ENCODE measurements at regions not wholly inside any gene's neighbourhood (a gene's known extent, or its start where the extent isn't known, plus 50 kb on each side); places are given as distances from the start of the nearest gene placed in this dataset.

- Histone ChIP-seq H3K9ac (ENCODE audit: low read length) (no peak overlapping the region), H3K36me3 (ENCODE audit: control insufficient read depth, insufficient read depth, low read length) (no peaks in the 10 kb centered on the region), H3K4me1 (ENCODE audit: control insufficient read depth, insufficient read depth, low read length) (no peaks in the 10 kb centered on the region), H3K4me3 (ENCODE audit: low read length) (no peak overlapping the region), H3K27me3 (ENCODE audit: control insufficient read depth, insufficient read depth, low read length) (no peaks in the 10 kb centered on the region), H3K9me3 (ENCODE audit: control insufficient read depth, low read length) (no peaks in the 10 kb centered on the region)
These were observed 112.4 kb upstream of the SPACA1 start for GRCh38 chr6:87935196-87935595.

DNA sequence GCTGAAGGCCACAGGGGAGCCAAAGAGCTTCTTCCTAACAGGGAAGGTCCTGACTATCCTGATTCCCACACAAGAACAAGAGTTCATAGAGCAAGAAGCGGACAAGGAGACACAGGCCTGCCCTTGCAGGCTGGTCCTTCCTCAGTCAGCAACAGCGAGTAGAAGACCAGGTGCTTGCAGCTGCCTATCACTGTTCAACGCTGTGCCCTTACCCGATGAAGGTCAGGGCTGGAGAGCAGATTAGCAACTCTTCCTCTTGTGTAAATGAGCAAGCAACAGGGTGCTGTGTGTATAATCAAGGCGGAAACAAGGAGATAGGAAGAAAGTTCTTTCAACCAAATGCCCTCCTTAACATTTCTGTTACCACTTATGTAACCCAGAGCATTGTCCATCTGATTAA is 115.3 kb upstream of the SPACA1 start:
- H3K4me1 ChIP-seq (ENCODE audit: control insufficient read depth, insufficient read depth, low read length): no peaks in the 10 kb centered on the region
- H3K36me3 ChIP-seq (ENCODE audit: control insufficient read depth, insufficient read depth, low read length): no peaks in the 10 kb centered on the region
- H3K27me3 ChIP-seq (ENCODE audit: control insufficient read depth, insufficient read depth, low read length): no peaks in the 10 kb centered on the region
- H3K9ac ChIP-seq (ENCODE audit: low read length): no peak overlapping the region
- no peak overlapping the region for H3K4me3 ChIP-seq (ENCODE audit: low read length)
- H3K9me3 ChIP-seq (ENCODE audit: control insufficient read depth, low read length): no peaks in the 10 kb centered on the region

- H3K9ac ChIP-seq (ENCODE audit: low read length): no peak overlapping the region
These were observed 117.8 kb upstream of the SPACA1 start for GRCh38 chr6:87929843-87930288.

GRCh38 chr6:87926687-87927086 is 121.0 kb upstream of the SPACA1 start:
- no peak overlapping the region for H3K4me3 ChIP-seq (ENCODE audit: low read length)
- no peak overlapping the region for H3K9ac ChIP-seq (ENCODE audit: low read length)
- no peaks in the 10 kb centered on the region for H3K4me1 ChIP-seq (ENCODE audit: control insufficient read depth, insufficient read depth, low read length)
- no peaks in the 10 kb centered on the region for H3K27me3 ChIP-seq (ENCODE audit: control insufficient read depth, insufficient read depth, low read length)
- H3K9me3 ChIP-seq (ENCODE audit: control insufficient read depth, low read length): no peaks in the 10 kb centered on the region
- no peaks in the 10 kb centered on the region for H3K36me3 ChIP-seq (ENCODE audit: control insufficient read depth, insufficient read depth, low read length)

More at GRCh38 chr6:87929843-87930288, 117.8 kb upstream of the SPACA1 start:
- Histone ChIP-seq H3K4me1 (ENCODE audit: control insufficient read depth, insufficient read depth, low read length) (no peaks in the 10 kb centered on the region), H3K36me3 (ENCODE audit: control insufficient read depth, insufficient read depth, low read length) (no peaks in the 10 kb centered on the region), H3K9me3 (ENCODE audit: control insufficient read depth, low read length) (no peaks in the 10 kb centered on the region), H3K4me3 (ENCODE audit: low read length) (no peak overlapping the region), H3K27me3 (ENCODE audit: control insufficient read depth, insufficient read depth, low read length) (no peaks in the 10 kb centered on the region)

DNA sequence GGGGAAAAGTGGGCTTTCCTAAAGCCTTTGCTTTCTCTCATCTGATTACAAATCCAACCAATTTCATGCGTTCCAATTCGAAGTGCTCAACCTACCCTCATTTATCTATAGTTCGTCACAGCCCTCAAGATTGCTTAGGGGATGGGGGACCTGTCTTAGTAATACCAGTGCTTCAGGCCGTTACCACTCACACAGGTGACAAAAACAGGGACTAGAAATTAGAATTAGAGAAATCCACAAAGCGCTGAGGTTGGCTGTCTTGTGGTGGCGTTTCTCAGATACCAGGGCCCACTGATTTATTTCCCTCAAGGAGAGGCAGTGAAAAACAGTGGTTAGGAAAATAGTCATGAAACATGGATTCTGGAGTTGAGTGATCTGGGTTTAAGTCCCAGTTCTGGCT is 121.6 kb upstream of the SPACA1 start:
- no peaks in the 10 kb centered on the region for H3K36me3 ChIP-seq (ENCODE audit: control insufficient read depth, insufficient read depth, low read length)
- H3K4me1 ChIP-seq (ENCODE audit: control insufficient read depth, insufficient read depth, low read length): no peaks in the 10 kb centered on the region
- no peaks in the 10 kb centered on the region for H3K9me3 ChIP-seq (ENCODE audit: control insufficient read depth, low read length)
- H3K4me3 ChIP-seq (ENCODE audit: low read length): no peak overlapping the region
- H3K9ac ChIP-seq (ENCODE audit: low read length): no peak overlapping the region
- no peaks in the 10 kb centered on the region for H3K27me3 ChIP-seq (ENCODE audit: control insufficient read depth, insufficient read depth, low read length)

GRCh38 chr6:87925373-87926060 is 122.1 kb upstream of the SPACA1 start:
- no peaks in the 10 kb centered on the region for H3K4me1 ChIP-seq (ENCODE audit: control insufficient read depth, insufficient read depth, low read length)
- no peaks in the 10 kb centered on the region for H3K36me3 ChIP-seq (ENCODE audit: control insufficient read depth, insufficient read depth, low read length)
- no peak overlapping the region for H3K9ac ChIP-seq (ENCODE audit: low read length)
- H3K4me3 ChIP-seq (ENCODE audit: low read length): no peak overlapping the region
- H3K27me3 ChIP-seq (ENCODE audit: control insufficient read depth, insufficient read depth, low read length): no peaks in the 10 kb centered on the region
- H3K9me3 ChIP-seq (ENCODE audit: control insufficient read depth, low read length): no peaks in the 10 kb centered on the region

- Histone ChIP-seq H3K4me3 (ENCODE audit: low read length) (no peak overlapping the region), H3K4me1 (ENCODE audit: control insufficient read depth, insufficient read depth, low read length) (no peaks in the 10 kb centered on the region), H3K36me3 (ENCODE audit: control insufficient read depth, insufficient read depth, low read length) (no peaks in the 10 kb centered on the region), H3K27me3 (ENCODE audit: control insufficient read depth, insufficient read depth, low read length) (no peaks in the 10 kb centered on the region), H3K9me3 (ENCODE audit: control insufficient read depth, low read length) (no peaks in the 10 kb centered on the region), H3K9ac (ENCODE audit: low read length) (no peak overlapping the region)
These were observed 124.1 kb upstream of the SPACA1 start for GRCh38 chr6:87923389-87924050.

- Histone ChIP-seq H3K27me3 (ENCODE audit: control insufficient read depth, insufficient read depth, low read length) (no peaks in the 10 kb centered on the region), H3K4me1 (ENCODE audit: control insufficient read depth, insufficient read depth, low read length) (no peaks in the 10 kb centered on the region)
These were observed 124.7 kb upstream of the SPACA1 start for GRCh38 chr6:87922947-87923330.

GRCh38 chr6:87922196-87922946 is 125.3 kb upstream of the SPACA1 start:
- H3K4me1 ChIP-seq (ENCODE audit: control insufficient read depth, insufficient read depth, low read length): no peaks in the 10 kb centered on the region
- H3K36me3 ChIP-seq (ENCODE audit: control insufficient read depth, insufficient read depth, low read length): no peaks in the 10 kb centered on the region
- no peak overlapping the region for H3K4me3 ChIP-seq (ENCODE audit: low read length)
- H3K9me3 ChIP-seq (ENCODE audit: control insufficient read depth, low read length): no peaks in the 10 kb centered on the region
- no peak overlapping the region for H3K9ac ChIP-seq (ENCODE audit: low read length)
- H3K27me3 ChIP-seq (ENCODE audit: control insufficient read depth, insufficient read depth, low read length): no peaks in the 10 kb centered on the region

More at GRCh38 chr6:87922947-87923330, 124.7 kb upstream of the SPACA1 start:
- Histone ChIP-seq H3K4me3 (ENCODE audit: low read length) (no peak overlapping the region), H3K36me3 (ENCODE audit: control insufficient read depth, insufficient read depth, low read length) (no peaks in the 10 kb centered on the region), H3K9ac (ENCODE audit: low read length) (no peak overlapping the region), H3K9me3 (ENCODE audit: control insufficient read depth, low read length) (no peaks in the 10 kb centered on the region)

DNA sequence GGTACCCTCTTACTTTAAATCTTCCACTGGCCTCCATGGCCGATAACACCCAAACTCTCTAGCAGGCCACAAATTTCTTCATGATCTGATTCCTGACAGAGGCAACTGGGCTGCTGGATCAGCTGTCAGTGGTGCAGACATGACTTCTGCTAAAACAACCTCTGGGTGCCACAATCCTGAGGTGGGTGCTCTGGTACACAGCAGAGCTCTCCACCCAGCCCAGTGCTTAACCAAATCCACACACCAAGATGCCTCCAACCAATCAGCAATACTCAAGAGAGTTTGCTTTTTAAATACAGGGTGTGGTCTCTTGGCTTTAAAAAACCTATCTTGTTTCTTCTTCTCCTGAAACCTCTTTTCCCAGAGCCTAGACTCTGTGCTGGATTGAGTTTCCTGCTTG is 126.6 kb upstream of the SPACA1 start:
- Histone ChIP-seq H3K9me3 (ENCODE audit: control insufficient read depth, low read length) (no peaks in the 10 kb centered on the region), H3K9ac (ENCODE audit: low read length) (no peak overlapping the region), H3K36me3 (ENCODE audit: control insufficient read depth, insufficient read depth, low read length) (no peaks in the 10 kb centered on the region), H3K27me3 (ENCODE audit: control insufficient read depth, insufficient read depth, low read length) (no peaks in the 10 kb centered on the region), H3K4me3 (ENCODE audit: low read length) (no peak overlapping the region), H3K4me1 (ENCODE audit: control insufficient read depth, insufficient read depth, low read length) (no peaks in the 10 kb centered on the region)

GRCh38 chr6:87920245-87920644 is 127.4 kb upstream of the SPACA1 start:
- no peaks in the 10 kb centered on the region for H3K9me3 ChIP-seq (ENCODE audit: control insufficient read depth, low read length)
- no peaks in the 10 kb centered on the region for H3K4me1 ChIP-seq (ENCODE audit: control insufficient read depth, insufficient read depth, low read length)
- no peak overlapping the region for H3K4me3 ChIP-seq (ENCODE audit: low read length)
- H3K27me3 ChIP-seq (ENCODE audit: control insufficient read depth, insufficient read depth, low read length): no peaks in the 10 kb centered on the region
- H3K9ac ChIP-seq (ENCODE audit: low read length): no peak overlapping the region
- no peaks in the 10 kb centered on the region for H3K36me3 ChIP-seq (ENCODE audit: control insufficient read depth, insufficient read depth, low read length)

DNA sequence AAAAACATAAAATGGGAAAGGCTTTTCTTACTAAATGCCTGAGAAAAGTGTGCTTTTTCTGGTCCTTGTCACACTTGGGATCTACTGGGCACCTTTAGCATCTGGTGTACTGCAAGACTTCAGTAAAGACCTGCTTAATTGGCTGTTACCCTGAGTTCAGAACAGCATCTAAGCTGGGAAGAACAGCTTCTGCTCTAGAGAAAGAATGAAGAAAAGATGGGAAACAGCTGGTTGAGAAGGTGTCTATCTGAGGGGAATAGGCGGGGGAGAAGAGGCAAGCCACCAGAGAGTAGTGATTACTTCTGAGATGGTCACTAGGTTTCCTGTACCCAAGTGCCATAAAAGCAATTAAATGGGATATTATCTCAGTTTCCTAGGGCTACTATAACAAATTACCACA is 128.2 kb upstream of the SPACA1 start:
- Histone ChIP-seq H3K27me3 (ENCODE audit: control insufficient read depth, insufficient read depth, low read length) (no peaks in the 10 kb centered on the region), H3K9me3 (ENCODE audit: control insufficient read depth, low read length) (no peaks in the 10 kb centered on the region), H3K4me3 (ENCODE audit: low read length) (no peak overlapping the region), H3K4me1 (ENCODE audit: control insufficient read depth, insufficient read depth, low read length) (no peaks in the 10 kb centered on the region), H3K36me3 (ENCODE audit: control insufficient read depth, insufficient read depth, low read length) (no peaks in the 10 kb centered on the region), H3K9ac (ENCODE audit: low read length) (no peak overlapping the region)
